K562 (cell line): ENCODE measurements at regions not wholly inside any gene's neighbourhood (a gene's known extent, or its start where the extent isn't known, plus 50 kb on each side); places are given as distances from the start of the nearest gene placed in this dataset.

Experiments used
- ATAC-seq: fragments of 200-7000 bp; cut with Tn5 transposase; 3 replicates; pipeline ENCODE4 v1.9.1; 2020; ENCODE audit warnings: moderate library complexity
- BruUV-seq: library from RNA; stranded (reverse); fragments of 400-500 nt; replicated peaks from 2 replicates; lab custom pipeline; 2021; lab: Mats Ljungman, UMichigan
- CTCF ChIA-PET: fragments of 300-600 bp; formaldehyde crosslinking; extraction: SDS; loops from one replicate; lab custom pipeline; 2021; ENCODE audit warnings: low intra/inter-chr PET ratio; lab: Yijun Ruan, JAX
- POLR2A ChIA-PET: fragments of 300-600, 350-650 bp; sonication (Branson Sonifier 250); formaldehyde crosslinking; extraction: SDS; loops from one replicate; lab custom pipeline; 2021; ENCODE audit warnings: antibody characterized with exemption, inconsistent platforms; lab: Yijun Ruan, JAX
- DNase-seq, 4 experiments: peaks; one replicate each; pipeline versions ENCODE4 v3.0.0 to v3.0.0-alpha.2; 2011 to 2018; ENCODE audit warnings: low spot score in 3 of 4, mixed read lengths in 3 of 4; ENCODE audit errors: extremely low read depth in 1 of 4
- FAIRE-seq: peaks from 2 replicates; lab custom pipeline; 2011; peaks lifted over from hg19 to GRCh38; lab: Jason Lieb, UNC
- H2AFZ ChIP-seq: 2 replicates; pipeline ENCODE4 v1.6.0; 2011; ENCODE audit warnings: low read depth, low read length, control low read depth, inconsistent platforms
- H3K27ac ChIP-seq: fragments of 200-600 bp; 3 replicates; pipeline ENCODE4 v1.8.0; 2011; ENCODE audit warnings: low read depth, mild to moderate bottlenecking, control low read depth, inconsistent platforms, low read length, moderate library complexity, mixed read lengths; ENCODE audit errors: extremely low read depth
- H3K27me3 ChIP-seq, 2 experiments: fragments of 300-600 bp in 1 of 2; 2 replicates in 1 of 2; 3 replicates in 1 of 2; pipeline versions ENCODE4 v1.6.0 to v1.8.0; 2011; ENCODE audit warnings: inconsistent platforms in 2 of 2, low read length in 2 of 2, mild to moderate bottlenecking in 1 of 2, mixed read lengths in 1 of 2, moderate library complexity in 1 of 2; ENCODE audit not compliant: control insufficient read depth in 2 of 2, insufficient read depth in 2 of 2
- H3K36me3 ChIP-seq: fragments of 300-600 bp; 3 replicates; pipeline ENCODE4 v1.8.0; 2011; ENCODE audit warnings: mild to moderate bottlenecking, low read length, inconsistent platforms; ENCODE audit not compliant: control insufficient read depth, insufficient read depth
- H3K4me1 ChIP-seq, 2 experiments: fragments of 200-600 bp in 1 of 2; replicated peaks in 1 of 2; 2 replicates in 1 of 2; 3 replicates in 1 of 2; pipeline versions ENCODE4 v1.5.1 to v1.8.0; 2011; ENCODE audit warnings: inconsistent platforms in 2 of 2, low read length in 2 of 2, mild to moderate bottlenecking in 1 of 2, mixed read lengths in 1 of 2, moderate library complexity in 1 of 2; ENCODE audit not compliant: control insufficient read depth in 2 of 2, insufficient read depth in 2 of 2
- H3K4me2 ChIP-seq: 2 replicates; pipeline ENCODE4 v1.6.1; 2011; ENCODE audit warnings: low read length, control low read depth, inconsistent platforms, mixed read lengths; ENCODE audit not compliant: insufficient read depth
- H3K4me3 ChIP-seq: fragments of 200-600 bp; sonication (generic), shearing (Covaris generic); 2 replicates; pipeline ENCODE4 v1.5.1; 2016; ENCODE audit warnings: control low read depth, inconsistent platforms
- H3K79me2 ChIP-seq: fragments of 200-600 bp; 3 replicates; pipeline ENCODE4 v1.8.0; 2011; ENCODE audit warnings: low read length, inconsistent platforms; ENCODE audit not compliant: control insufficient read depth, insufficient read depth
- H3K9ac ChIP-seq, 2 experiments: 2 replicates each; pipeline versions ENCODE4 v1.6.0 to v1.6.1; 2011; ENCODE audit warnings: low read depth in 2 of 2, low read length in 2 of 2, control low read depth in 1 of 2, inconsistent platforms in 1 of 2, mild to moderate bottlenecking in 1 of 2, mixed read lengths in 1 of 2; ENCODE audit not compliant: insufficient read depth in 1 of 2
- H3K9me1 ChIP-seq: one replicate; pipeline ENCODE4 v1.6.0; 2011; ENCODE audit warnings: inconsistent platforms, mild to moderate bottlenecking, low read length, moderate library complexity; ENCODE audit not compliant: control insufficient read depth, insufficient read depth
- H3K9me3 ChIP-seq: replicated peaks from 2 replicates; pipeline ENCODE4 v1.5.1; 2011; ENCODE audit warnings: low read depth, low read length, inconsistent platforms; ENCODE audit not compliant: control insufficient read depth, insufficient read depth
- H4K20me1 ChIP-seq: replicated peaks from 2 replicates; pipeline ENCODE4 v1.6.1; 2011; ENCODE audit warnings: low read length, inconsistent platforms, mixed read lengths; ENCODE audit not compliant: control insufficient read depth, insufficient read depth
- DDX20 ChIP-seq: fragments of 450-650 bp; IDR thresholded peaks from 2 replicates; pipeline ENCODE4 v1.6.1; 2016; ENCODE audit warnings: missing genetic modification characterization, low read depth, mild to moderate bottlenecking, missing compliant biosample characterization, moderate library complexity
- E2F8 ChIP-seq: fragments of 450-650 bp; IDR thresholded peaks from 2 replicates; pipeline ENCODE4 v1.7.1; 2018; ENCODE audit warnings: mild to moderate bottlenecking, low read depth; ENCODE audit not compliant: partially characterized antibody
- NR1H2 ChIP-seq: sonication (generic); formaldehyde crosslinking; IDR thresholded peaks from 2 replicates; pipeline ENCODE4 v1.4.0; 2020; ENCODE audit warnings: mild to moderate bottlenecking, missing genetic modification reagents
- PCBP2 ChIP-seq: fragments of 200-400 bp; formaldehyde crosslinking; IDR thresholded peaks from 2 replicates; pipeline ENCODE4 v1.6.1; 2018; ENCODE audit warnings: low read length, low read depth, mild to moderate bottlenecking, moderate library complexity; ENCODE audit not compliant: poor library complexity, severe bottlenecking
- POLR2H ChIP-seq: IDR thresholded peaks from 2 replicates; pipeline ENCODE4 v1.6.1; 2016; ENCODE audit warnings: missing genetic modification characterization, low read depth, mild to moderate bottlenecking, control low read depth, missing compliant biosample characterization, moderate library complexity
- RBM39 ChIP-seq: fragments of 200-400 bp; formaldehyde crosslinking; optimal IDR thresholded peaks from 2 replicates; pipeline ENCODE3; 2018; ENCODE audit warnings: low read depth, low read length
- ZMIZ1 ChIP-seq, 2 experiments: fragments of 150-350 bp in 1 of 2; IDR thresholded peaks; 2 replicates each; pipeline ENCODE4 v1.6.1; 2012 to 2016; ENCODE audit warnings: low read depth in 2 of 2, low read length in 2 of 2, mild to moderate bottlenecking in 1 of 2, moderate library complexity in 1 of 2
- ZNF57 ChIP-seq: fragments of 450-650 bp; formaldehyde crosslinking; IDR thresholded peaks from 2 replicates; pipeline ENCODE4 v1.4.0; 2020; ENCODE audit warnings: mild to moderate bottlenecking, moderate library complexity
- WGBS: fragments of 100-300 bp; shearing (Covaris generic); methylation state at CpG from one replicate; pipeline ENCODE4 v1.1.6; 2016; ENCODE audit warnings: low coverage, mixed read lengths; ENCODE audit not compliant: insufficient coverage; ENCODE audit errors: missing lambda C conversion rate; 5-methylcytosine and 5-hydroxymethylcytosine counted together
- in situ Hi-C: fragments of 300-500 bp; cut with MboI; formaldehyde crosslinking; loops from 4 replicates; pipeline ENCODE4 v1.15.0; 2018; ENCODE audit warnings: inconsistent platforms, mixed read lengths
- intact Hi-C: fragments of 100-400 bp; cut with micrococcal nuclease; formaldehyde crosslinking; loops from 2 replicates; pipeline ENCODE4 v1.14.2; 2022
- TF ChIP-seq, protein P1 (sequence below): fragments of 450-650 bp; IDR thresholded peaks from 2 replicates; pipeline ENCODE4 v1.6.1; 2016; ENCODE audit warnings: mild to moderate bottlenecking

- in situ Hi-C loops, result no loop called here
Observed at GRCh38 chr11:128085276-128085675, 502.1 kb downstream of the ETS1 start.

More at GRCh38 chr11:128085276-128085675, 502.1 kb downstream of the ETS1 start:
- ATAC-seq (no peak), FAIRE-seq (no peak), DNase-seq (no peak)
- Histone ChIP-seq H3K79me2 (no peaks in the 10 kb centered on the region), H3K4me2 (no peak overlapping the region), H3K9me1 (no peaks in the 10 kb centered on the region), H2AFZ (no peak overlapping the region), H3K4me3 (no peak overlapping the region), H3K4me1 (no peaks in the 10 kb centered on the region), H3K27ac (no peak overlapping the region), H3K27me3 (no peaks in the 10 kb centered on the region), H3K9ac (no peak overlapping the region), H4K20me1 (no peaks in the 10 kb centered on the region), H3K9me3 (no peaks in the 10 kb centered on the region; the same call in 1 of the 2 replicates), H3K36me3 (no peaks in the 10 kb centered on the region)
- POLR2A ChIA-PET, result no interaction called here
- intact Hi-C loops, result no loop called here
- CTCF ChIA-PET, result no interaction called here
- WGBS, result 0% methylated on average over 1 of the region's 1 CpG
- BruUV-seq, result no TSS peak
- TF ChIP-seq NR1H2 (CRISPR knock-in tag), result no peak
- TF ChIP-seq DDX20 (tag), result no peak
- no peak for TF ChIP-seq ZMIZ1 (IDR thresholded peaks at IDR 0.05; ENCODE audit: low read depth in 2 of 2, low read length in 2 of 2)
- TF ChIP-seq, protein P1, sequence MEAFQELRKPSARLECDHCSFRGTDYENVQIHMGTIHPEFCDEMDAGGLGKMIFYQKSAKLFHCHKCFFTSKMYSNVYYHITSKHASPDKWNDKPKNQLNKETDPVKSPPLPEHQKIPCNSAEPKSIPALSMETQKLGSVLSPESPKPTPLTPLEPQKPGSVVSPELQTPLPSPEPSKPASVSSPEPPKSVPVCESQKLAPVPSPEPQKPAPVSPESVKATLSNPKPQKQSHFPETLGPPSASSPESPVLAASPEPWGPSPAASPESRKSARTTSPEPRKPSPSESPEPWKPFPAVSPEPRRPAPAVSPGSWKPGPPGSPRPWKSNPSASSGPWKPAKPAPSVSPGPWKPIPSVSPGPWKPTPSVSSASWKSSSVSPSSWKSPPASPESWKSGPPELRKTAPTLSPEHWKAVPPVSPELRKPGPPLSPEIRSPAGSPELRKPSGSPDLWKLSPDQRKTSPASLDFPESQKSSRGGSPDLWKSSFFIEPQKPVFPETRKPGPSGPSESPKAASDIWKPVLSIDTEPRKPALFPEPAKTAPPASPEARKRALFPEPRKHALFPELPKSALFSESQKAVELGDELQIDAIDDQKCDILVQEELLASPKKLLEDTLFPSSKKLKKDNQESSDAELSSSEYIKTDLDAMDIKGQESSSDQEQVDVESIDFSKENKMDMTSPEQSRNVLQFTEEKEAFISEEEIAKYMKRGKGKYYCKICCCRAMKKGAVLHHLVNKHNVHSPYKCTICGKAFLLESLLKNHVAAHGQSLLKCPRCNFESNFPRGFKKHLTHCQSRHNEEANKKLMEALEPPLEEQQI, result no peak
- no peak for TF ChIP-seq RBM39
- TF ChIP-seq POLR2H, result no peak
- TF ChIP-seq E2F8, result no peak
- no peak for TF ChIP-seq PCBP2
- no peak for TF ChIP-seq ZNF57
